Transverse colon (tissue), 4 donors: ENCODE measurements at regions not wholly inside any gene's neighbourhood (a gene's known extent, or its start where the extent isn't known, plus 50 kb on each side); places are given as distances from the start of the nearest gene placed in this dataset.

Experiments used
- DNase-seq: peaks from one replicate; pipeline ENCODE4 v3.0.0-alpha.2; 2019
- H3K27ac ChIP-seq, 4 donors: fragments of 200-600 bp; sonication (generic); 2 replicates each; pipeline ENCODE4 v1.5.1; 2016 to 2018; ENCODE audit warnings: inconsistent platforms in 4 of 4
- H3K27me3 ChIP-seq: fragments of 200-600 bp; sonication (generic); 2 replicates; pipeline ENCODE4 v1.5.1; 2017; ENCODE audit warnings: inconsistent platforms
- H3K36me3 ChIP-seq, 4 donors: fragments of 200-600 bp; sonication (generic); 2 replicates each; pipeline ENCODE4 v1.5.1; 2017 to 2019; ENCODE audit warnings: inconsistent platforms in 4 of 4
- H3K4me1 ChIP-seq, 4 donors: fragments of 200-600 bp; sonication (generic); 2 replicates each; pipeline ENCODE4 v1.5.1; 2017 to 2020; ENCODE audit warnings: inconsistent platforms in 4 of 4
- H3K4me3 ChIP-seq, 4 donors: fragments of 200-600 bp; sonication (generic); 1 replicate in 1 of 4; 2 replicates in 3 of 4; pipeline versions ENCODE4 v1.5.1 to v1.6.1; 2017 to 2019; ENCODE audit warnings: inconsistent platforms in 4 of 4
- H3K9me3 ChIP-seq, 2 donors: fragments of 200-600 bp; sonication (generic); 2 replicates each; pipeline ENCODE4 v1.5.1; 2017 to 2019; ENCODE audit warnings: inconsistent platforms in 2 of 2
- EP300 ChIP-seq: sonication (generic); formaldehyde crosslinking; IDR thresholded peaks from one replicate; pipeline ENCODE4 v1.6.1; 2017; ENCODE audit warnings: antibody characterized with exemption, low read depth
- POLR2A ChIP-seq: fragments of 450-650 bp; IDR thresholded peaks from one replicate; pipeline ENCODE4 v1.6.1; 2016; ENCODE audit warnings: antibody characterized with exemption, mild to moderate bottlenecking, moderate library complexity
- POLR2AphosphoS5 ChIP-seq, 3 donors: sonication (generic); formaldehyde crosslinking; IDR thresholded peaks; one replicate each; pipeline ENCODE4 v1.6.1; 2016; ENCODE audit warnings: antibody characterized with exemption in 3 of 3
- WGBS, 2 donors: methylation state at CpG; one replicate each; pipeline ENCODE4 v1.1.5; 2018; ENCODE audit warnings: low coverage in 1 of 2; 5-methylcytosine and 5-hydroxymethylcytosine counted together
- in situ Hi-C, 4 donors: fragments of 200-750 bp; cut with MboI; loops; one replicate each; pipeline versions ENCODE4 v1.15.0 to v1.15.1; 2017; ENCODE audit warnings: low sequenced_read_pairs in 3 of 4, low pct_ligation_motif_present in 1 of 4, low pct_unique_long_range_greater_than_20kb in 1 of 4
- intact Hi-C: fragments of 100-400 bp; cut with DNase I; formaldehyde crosslinking; loops from one replicate; pipeline ENCODE4 v1.15.1; 2023; ENCODE audit warnings: low total_unique reads
- TF ChIP-seq, protein P1 (sequence below), 5 experiments: fragments of 200-600 bp in 3 of 5; fragments of 450-650 bp in 2 of 5; sonication (generic) in 3 of 5; IDR thresholded peaks; 1 replicate in 2 of 5; 2 replicates in 3 of 5; pipeline ENCODE4 v1.5.1; 2016 to 2017; ENCODE audit warnings: antibody characterized with exemption in 5 of 5, inconsistent platforms in 3 of 5, mild to moderate bottlenecking in 2 of 5, moderate library complexity in 1 of 5

DNA sequence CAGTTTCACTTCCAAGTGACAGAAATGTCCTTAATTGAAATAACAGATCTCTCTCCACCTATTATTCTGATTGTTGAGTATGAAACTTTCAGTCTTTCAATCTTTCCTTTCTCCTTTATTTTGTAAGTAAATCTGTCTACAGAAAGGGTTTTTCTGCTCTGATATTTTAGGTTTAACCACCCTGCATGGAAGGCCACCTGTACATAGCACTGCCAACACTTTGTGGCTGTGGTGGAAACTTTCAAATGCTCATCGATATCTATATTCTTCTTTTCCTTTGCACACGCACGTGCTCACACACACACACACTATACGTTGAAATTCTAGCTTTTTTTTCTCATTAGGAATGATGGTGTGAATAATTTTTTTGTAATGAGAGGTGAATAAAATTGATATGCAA, 1179.3 kb downstream of the KCNT2 start:
- Histone ChIP-seq H3K36me3 (no peaks in the 10 kb centered on the region), H3K27ac (no peak overlapping the region), H3K4me3 (no peak overlapping the region), H3K9me3 (no peaks in the 10 kb centered on the region), H3K4me1 (no peaks in the 10 kb centered on the region), H3K27me3 (no peaks in the 10 kb centered on the region)
- TF ChIP-seq POLR2AphosphoS5 (IDR thresholded peaks at IDR 0.05) (no peak), POLR2A (no peak), EP300 (no peak)
- TF ChIP-seq, protein P1, sequence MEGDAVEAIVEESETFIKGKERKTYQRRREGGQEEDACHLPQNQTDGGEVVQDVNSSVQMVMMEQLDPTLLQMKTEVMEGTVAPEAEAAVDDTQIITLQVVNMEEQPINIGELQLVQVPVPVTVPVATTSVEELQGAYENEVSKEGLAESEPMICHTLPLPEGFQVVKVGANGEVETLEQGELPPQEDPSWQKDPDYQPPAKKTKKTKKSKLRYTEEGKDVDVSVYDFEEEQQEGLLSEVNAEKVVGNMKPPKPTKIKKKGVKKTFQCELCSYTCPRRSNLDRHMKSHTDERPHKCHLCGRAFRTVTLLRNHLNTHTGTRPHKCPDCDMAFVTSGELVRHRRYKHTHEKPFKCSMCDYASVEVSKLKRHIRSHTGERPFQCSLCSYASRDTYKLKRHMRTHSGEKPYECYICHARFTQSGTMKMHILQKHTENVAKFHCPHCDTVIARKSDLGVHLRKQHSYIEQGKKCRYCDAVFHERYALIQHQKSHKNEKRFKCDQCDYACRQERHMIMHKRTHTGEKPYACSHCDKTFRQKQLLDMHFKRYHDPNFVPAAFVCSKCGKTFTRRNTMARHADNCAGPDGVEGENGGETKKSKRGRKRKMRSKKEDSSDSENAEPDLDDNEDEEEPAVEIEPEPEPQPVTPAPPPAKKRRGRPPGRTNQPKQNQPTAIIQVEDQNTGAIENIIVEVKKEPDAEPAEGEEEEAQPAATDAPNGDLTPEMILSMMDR (IDR thresholded peaks at IDR 0.05): no peak
- DNase-seq: no peak
- in situ Hi-C loops: no loop called here
- intact Hi-C loops: no loop called here
- WGBS, 2 donors: 76 to 85% methylated on average over 4 of the region's 4 CpGs

DNA sequence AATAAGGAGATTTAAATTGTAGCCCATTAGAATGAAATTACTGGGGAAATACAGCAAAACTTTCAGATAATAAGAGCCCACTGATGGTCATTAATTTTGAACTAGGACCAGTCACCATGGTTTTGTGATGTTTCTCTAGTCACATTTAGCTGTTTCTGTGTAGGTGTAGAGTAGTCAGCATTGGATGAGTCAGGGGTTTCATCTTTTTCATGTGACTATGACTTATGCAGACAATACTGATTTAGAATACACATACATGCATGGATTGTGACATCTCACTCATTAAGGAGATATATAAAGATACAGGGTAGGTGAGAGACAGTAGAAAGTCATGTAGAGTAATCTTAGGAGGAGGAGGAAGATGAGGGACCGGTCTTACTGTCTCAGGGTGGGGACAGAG, 1192.7 kb downstream of the KCNT2 start:
- in situ Hi-C loops: no loop called here
- intact Hi-C loops: no loop called here
- Histone ChIP-seq H3K4me1 (no peaks in the 10 kb centered on the region), H3K36me3 (no peaks in the 10 kb centered on the region), H3K27me3 (no peaks in the 10 kb centered on the region), H3K27ac (no peak overlapping the region), H3K4me3 (no peak overlapping the region), H3K9me3 (no peaks in the 10 kb centered on the region)
- no peak for DNase-seq
- TF ChIP-seq, protein P1 (IDR thresholded peaks at IDR 0.05): no peak
- TF ChIP-seq EP300 (no peak), POLR2AphosphoS5 (IDR thresholded peaks at IDR 0.05) (no peak), POLR2A (no peak)
- 85 to 100% methylated on average over 1 of the region's 1 CpG for WGBS, 2 donors

DNA sequence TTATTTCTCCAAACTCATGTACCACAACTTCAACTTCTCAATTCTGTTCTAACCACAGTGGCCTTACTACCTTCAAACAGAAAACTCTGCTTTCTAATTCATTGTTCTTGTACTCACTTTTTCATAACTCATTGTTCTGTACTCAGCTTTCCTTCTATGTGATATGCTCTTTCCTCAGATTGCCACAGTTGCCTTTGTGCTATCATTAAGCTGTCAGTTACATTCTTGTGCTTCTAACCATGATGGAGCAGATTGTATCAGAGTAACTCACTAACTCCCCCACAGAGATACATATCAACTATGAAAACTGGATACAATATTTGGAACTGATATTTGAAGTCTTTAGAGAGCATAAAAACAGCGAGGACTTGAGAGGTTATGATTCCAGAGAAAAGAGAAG, 1213.7 kb downstream of the KCNT2 start:
- Histone ChIP-seq H3K27ac (no peak overlapping the region), H3K4me1 (no peaks in the 10 kb centered on the region), H3K36me3 (no peaks in the 10 kb centered on the region), H3K27me3 (no peaks in the 10 kb centered on the region), H3K9me3 (no peaks in the 10 kb centered on the region), H3K4me3 (no peak overlapping the region)
- in situ Hi-C loops (no loop called here), intact Hi-C loops (no loop called here)
- TF ChIP-seq, protein P1 (IDR thresholded peaks at IDR 0.05): no peak
- TF ChIP-seq POLR2A: no peak
- no peak for TF ChIP-seq EP300
- no peak for TF ChIP-seq POLR2AphosphoS5 (IDR thresholded peaks at IDR 0.05)
- no peak for DNase-seq
- whole genome bisulfite sequencing, 2 donors: 60 to 100% methylated on average over 1 of the region's 1 CpG

DNA sequence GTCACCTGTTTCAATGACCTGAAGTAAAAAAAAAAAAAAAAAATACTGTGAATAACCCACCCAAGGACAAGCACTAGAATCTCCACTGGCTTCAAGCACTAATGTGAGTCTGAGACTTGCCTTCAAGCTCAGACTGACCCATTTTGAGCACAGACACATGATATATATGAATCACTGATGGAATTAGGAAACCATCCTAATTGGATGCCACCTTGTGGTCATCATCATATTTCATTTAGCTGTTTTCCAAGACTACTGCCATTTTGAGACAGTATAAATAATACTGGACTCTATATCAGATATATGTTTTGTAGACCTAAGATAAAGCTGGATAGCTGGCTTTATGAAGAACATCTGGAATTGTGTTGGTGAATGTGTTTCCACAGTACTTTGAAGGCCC, 1232.0 kb downstream of the KCNT2 start:
- no peaks in the 10 kb centered on the region for H3K9me3 ChIP-seq
- H3K4me3 ChIP-seq: no peak overlapping the region
- intact Hi-C loops: no loop called here
- DNase-seq: no peak
- no peaks in the 10 kb centered on the region for H3K4me1 ChIP-seq
- in situ Hi-C loops: no loop called here
- no peaks in the 10 kb centered on the region for H3K36me3 ChIP-seq
- no peaks in the 10 kb centered on the region for H3K27me3 ChIP-seq
- no peak overlapping the region for H3K27ac ChIP-seq
- no peak for TF ChIP-seq EP300
- TF ChIP-seq POLR2AphosphoS5 (IDR thresholded peaks at IDR 0.05): no peak
- TF ChIP-seq, protein P1 (IDR thresholded peaks at IDR 0.05): no peak
- TF ChIP-seq POLR2A: no peak
